Neural progenitor cell (in vitro differentiated cells): ENCODE measurements at regions not wholly inside any gene's neighbourhood (a gene's known extent, or its start where the extent isn't known, plus 50 kb on each side); places are given as distances from the start of the nearest gene placed in this dataset.

Experiments
- DNase-seq: peaks from one replicate; pipeline ENCODE4 v3.0.0-alpha.2; 2016; ENCODE audit warnings: low spot score
- H2AFZ ChIP-seq: fragments of 200-600 bp; sonication (generic); replicated peaks from 2 replicates; pipeline ENCODE4 v1.6.1; 2016; ENCODE audit warnings: antibody characterized with exemption
- H3F3A ChIP-seq: fragments of 200-600 bp; sonication (generic); 2 replicates; pipeline ENCODE4 v1.6.1; 2016; ENCODE audit warnings: antibody characterized with exemption, low read depth
- H3K27ac ChIP-seq: fragments of 200-600 bp; sonication (generic); 2 replicates; pipeline ENCODE4 v1.5.1; 2016; ENCODE audit warnings: mild to moderate bottlenecking
- H3K27me3 ChIP-seq: fragments of 200-600 bp; sonication (generic); 2 replicates; pipeline ENCODE4 v1.6.1; 2016; ENCODE audit warnings: mild to moderate bottlenecking, moderate library complexity
- H3K36me3 ChIP-seq: fragments of 200-600 bp; sonication (generic); 2 replicates; pipeline ENCODE4 v1.5.1; 2016
- H3K4me1 ChIP-seq: fragments of 200-600 bp; sonication (generic); 2 replicates; pipeline ENCODE4 v1.6.1; 2016; ENCODE audit warnings: mixed run types
- H3K4me2 ChIP-seq: fragments of 200-600 bp; sonication (generic); 2 replicates; pipeline ENCODE4 v1.6.1; 2016
- H3K4me3 ChIP-seq: fragments of 200-600 bp; sonication (generic); 2 replicates; pipeline ENCODE4 v1.5.1; 2016
- H3K79me2 ChIP-seq: fragments of 200-600 bp; sonication (generic); 2 replicates; pipeline ENCODE4 v1.6.1; 2016; ENCODE audit warnings: low read depth
- H3K9ac ChIP-seq: fragments of 200-600 bp; sonication (generic); 2 replicates; pipeline ENCODE4 v1.6.1; 2016
- H3K9me3 ChIP-seq: fragments of 200-600 bp; sonication (generic); 2 replicates; pipeline ENCODE4 v1.5.1; 2016; ENCODE audit warnings: low read depth
- H4K20me1 ChIP-seq: fragments of 200-600 bp; sonication (generic); 2 replicates; pipeline ENCODE4 v1.6.1; 2016; ENCODE audit warnings: low read depth
- H3K27ac Mint-ChIP-seq: 3 replicates; pipeline ENCODE4 v1.8.0; 2021; ENCODE audit warnings: mixed read lengths
- H3K27me3 Mint-ChIP-seq: 2 replicates; pipeline ENCODE4 v1.8.0; 2022; ENCODE audit warnings: low read depth, mild to moderate bottlenecking, inconsistent platforms, moderate library complexity, mixed read lengths; ENCODE audit not compliant: insufficient read depth
- H3K36me3 Mint-ChIP-seq: 3 replicates; pipeline ENCODE4 v1.8.0; 2021; ENCODE audit warnings: mixed read lengths
- H3K4me1 Mint-ChIP-seq: 3 replicates; pipeline ENCODE4 v1.8.0; 2021; ENCODE audit warnings: mixed read lengths
- H3K4me3 Mint-ChIP-seq: 3 replicates; pipeline ENCODE4 v1.8.0; 2021; ENCODE audit warnings: mild to moderate bottlenecking, moderate library complexity, mixed read lengths
- H3K9me3 Mint-ChIP-seq: 3 replicates; pipeline ENCODE4 v1.8.0; 2020; ENCODE audit warnings: mixed read lengths
- CTCF ChIP-seq: fragments of 200-600 bp; sonication (generic); IDR thresholded peaks from 2 replicates; pipeline ENCODE4 v1.5.1; 2017; ENCODE audit warnings: antibody characterized with exemption, mild to moderate bottlenecking
- EZH2 ChIP-seq: fragments of 200-600 bp; sonication (generic); IDR thresholded peaks from 2 replicates; pipeline ENCODE4 v1.6.1; 2017; ENCODE audit warnings: antibody characterized with exemption, mild to moderate bottlenecking, moderate library complexity
- EZH2phosphoT487 ChIP-seq: fragments of 200-600 bp; sonication (generic); IDR thresholded peaks from 2 replicates; pipeline ENCODE4 v1.6.1; 2017; ENCODE audit warnings: antibody characterized with exemption

DNA sequence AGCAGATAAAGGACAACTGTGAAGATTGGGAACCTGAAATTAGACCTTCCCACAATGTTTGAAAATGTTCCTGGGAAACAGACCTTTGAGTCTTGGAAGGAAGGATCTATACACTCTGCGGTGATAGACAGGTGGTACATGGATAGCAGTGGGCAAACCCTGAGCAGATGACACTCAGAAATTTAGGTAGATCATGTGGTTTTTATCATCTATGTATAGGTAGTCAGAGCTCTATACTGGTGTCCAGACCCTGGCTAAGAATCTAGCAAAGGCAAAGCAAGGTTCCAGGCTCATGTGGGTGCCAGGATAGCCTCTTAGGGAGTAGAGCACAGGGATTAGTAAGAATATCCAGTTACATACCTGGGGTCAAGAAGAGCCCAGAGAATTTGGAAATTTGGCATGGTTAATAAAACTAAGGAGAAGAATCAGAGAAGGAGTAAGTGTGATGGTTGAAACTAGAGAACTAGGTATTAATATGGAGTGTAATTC is 331.2 kb upstream of the FBXO33 start:
- no peaks in the 10 kb centered on the region for H3K27me3 Mint-ChIP-seq
- Histone ChIP-seq H3K4me2 (no peak overlapping the region), H3K27me3 (no peaks in the 10 kb centered on the region), H3K9ac (no peak overlapping the region), H3K27ac (no peak overlapping the region), H3K79me2 (no peaks in the 10 kb centered on the region), H4K20me1 (no peaks in the 10 kb centered on the region), H3K4me1 (no peaks in the 10 kb centered on the region), H3K4me3 (no peak overlapping the region), H2AFZ (no peak overlapping the region), H3F3A (no peaks in the 10 kb centered on the region), H3K9me3 (no peaks in the 10 kb centered on the region), H3K36me3 (no peaks in the 10 kb centered on the region)
- H3K9me3 Mint-ChIP-seq: no peaks in the 10 kb centered on the region
- H3K27ac Mint-ChIP-seq: no peak overlapping the region
- H3K36me3 Mint-ChIP-seq: no peaks in the 10 kb centered on the region
- no peak overlapping the region for H3K4me3 Mint-ChIP-seq
- no peak for DNase-seq
- TF ChIP-seq EZH2phosphoT487 (no peak), CTCF (no peak), EZH2 (no peak)
- peaks cover 5% of the 10 kb centered on the region for H3K4me1 Mint-ChIP-seq

- no peaks in the 10 kb centered on the region for H3K36me3 Mint-ChIP-seq
- H3K27me3 ChIP-seq: no peaks in the 10 kb centered on the region
- H3K27ac Mint-ChIP-seq: peak overlapping the region; percentile 7
- H3K4me1 ChIP-seq: no peaks in the 10 kb centered on the region
- no peak overlapping the region for H3K4me3 ChIP-seq
- no peaks in the 10 kb centered on the region for H4K20me1 ChIP-seq
- H3K4me3 Mint-ChIP-seq: no peak overlapping the region
- H3F3A ChIP-seq: no peaks in the 10 kb centered on the region
- TF ChIP-seq EZH2phosphoT487 (no peak), CTCF (no peak), EZH2 (no peak)
- no peak overlapping the region for H3K4me2 ChIP-seq
- H3K79me2 ChIP-seq: no peaks in the 10 kb centered on the region
- no peak overlapping the region for H2AFZ ChIP-seq
- no peaks in the 10 kb centered on the region for H3K9me3 ChIP-seq
- DNase-seq: no peak
- H3K36me3 ChIP-seq: no peaks in the 10 kb centered on the region
- peaks cover 5% of the 10 kb centered on the region for H3K4me1 Mint-ChIP-seq
- no peak overlapping the region for H3K27ac ChIP-seq
- no peaks in the 10 kb centered on the region for H3K9me3 Mint-ChIP-seq
- H3K9ac ChIP-seq: no peak overlapping the region
- H3K27me3 Mint-ChIP-seq: no peaks in the 10 kb centered on the region
Observed at GRCh38 chr14:39762576-39763401, 330.6 kb upstream of the FBXO33 start.

- no peak for DNase-seq
- Mint-ChIP-seq H3K27ac (no peak overlapping the region), H3K36me3 (no peaks in the 10 kb centered on the region), H3K4me3 (no peak overlapping the region), H3K4me1 (no peaks in the 10 kb centered on the region), H3K9me3 (no peaks in the 10 kb centered on the region), H3K27me3 (no peaks in the 10 kb centered on the region)
- no peaks in the 10 kb centered on the region for H3K9me3 ChIP-seq
- H3K27ac ChIP-seq: no peak overlapping the region
- no peak for TF ChIP-seq EZH2phosphoT487
- no peak for TF ChIP-seq CTCF
- no peak for TF ChIP-seq EZH2
- no peaks in the 10 kb centered on the region for H3K27me3 ChIP-seq
- no peak overlapping the region for H3K9ac ChIP-seq
- H3K79me2 ChIP-seq: no peaks in the 10 kb centered on the region
- no peak overlapping the region for H3K4me3 ChIP-seq
- no peaks in the 10 kb centered on the region for H3F3A ChIP-seq
- H3K4me2 ChIP-seq: no peak overlapping the region
- no peak overlapping the region for H2AFZ ChIP-seq
- no peaks in the 10 kb centered on the region for H3K36me3 ChIP-seq
- H4K20me1 ChIP-seq: no peaks in the 10 kb centered on the region
- H3K4me1 ChIP-seq: no peaks in the 10 kb centered on the region
Observed at GRCh38 chr14:39755269-39755878, 323.1 kb upstream of the FBXO33 start.
